Right atrium auricular region (tissue), 2 donors: ENCODE measurements at regions not wholly inside any gene's neighbourhood (a gene's known extent, or its start where the extent isn't known, plus 50 kb on each side); places are given as distances from the start of the nearest gene placed in this dataset.

ENCODE experiments used
- DNase-seq: peaks from one replicate; pipeline ENCODE4 v3.0.0-alpha.2; 2019; ENCODE audit warnings: low spot score
- H3K27ac ChIP-seq, 2 donors: fragments of 200-600 bp; sonication (generic); 1 replicate in 1 of 2; 2 replicates in 1 of 2; pipeline ENCODE4 v1.5.1; 2016 to 2019
- H3K27me3 ChIP-seq, 2 donors: fragments of 200-600 bp; sonication (generic); one replicate each; pipeline versions ENCODE4 v1.5.1 to v1.6.0; 2017 to 2019
- H3K36me3 ChIP-seq: fragments of 200-600 bp; sonication (generic); one replicate; pipeline ENCODE4 v1.5.1; 2016
- H3K4me1 ChIP-seq, 2 donors: fragments of 200-600 bp; sonication (generic); one replicate each; pipeline versions ENCODE4 v1.5.1 to v1.6.0; 2017 to 2019
- H3K4me3 ChIP-seq, 2 donors: fragments of 200-600 bp; sonication (generic); 1 replicate in 1 of 2; 2 replicates in 1 of 2; pipeline ENCODE4 v1.5.1; 2017 to 2019; ENCODE audit warnings: mild to moderate bottlenecking in 1 of 2, moderate library complexity in 1 of 2
- H3K9me3 ChIP-seq, 2 donors: fragments of 200-600 bp; sonication (generic); one replicate each; pipeline ENCODE4 v1.5.1; 2019
- CTCF ChIP-seq, 2 donors: fragments of 200-600 bp; sonication (generic); IDR thresholded peaks; one replicate each; pipeline ENCODE4 v1.5.1; 2019; ENCODE audit warnings: antibody characterized with exemption in 2 of 2

- no peak overlapping the region for H3K4me3 ChIP-seq
- TF ChIP-seq CTCF (IDR thresholded peaks at IDR 0.05) = no peak
- H3K4me1 ChIP-seq = no peaks in the 10 kb centered on the region
- no peaks in the 10 kb centered on the region for H3K36me3 ChIP-seq
- no peaks in the 10 kb centered on the region for H3K27me3 ChIP-seq
- no peak for DNase-seq
- H3K27ac ChIP-seq = no peak overlapping the region
- H3K9me3 ChIP-seq = peaks cover 0 to 7% of the 10 kb centered on the region in 2 donors
These were observed 184.1 kb upstream of the GPR149 start for GRCh38 chr3:154614078-154614477.

- Histone ChIP-seq H3K27ac (no peak overlapping the region), H3K4me1 (no peaks in the 10 kb centered on the region), H3K27me3 (no peaks in the 10 kb centered on the region), H3K36me3 (no peaks in the 10 kb centered on the region), H3K4me3 (no peak overlapping the region), H3K9me3 (no peaks in the 10 kb centered on the region)
- no peak for DNase-seq
- no peak for TF ChIP-seq CTCF (IDR thresholded peaks at IDR 0.05)
These were observed 172.3 kb upstream of the GPR149 start for GRCh38 chr3:154602241-154602640.

GRCh38 chr3:154598166-154598565, 168.2 kb upstream of the GPR149 start:
- H3K4me3 ChIP-seq = no peak overlapping the region
- no peaks in the 10 kb centered on the region for H3K9me3 ChIP-seq
- H3K27ac ChIP-seq = no peak overlapping the region
- TF ChIP-seq CTCF (IDR thresholded peaks at IDR 0.05) = no peak
- H3K36me3 ChIP-seq = no peaks in the 10 kb centered on the region
- no peaks in the 10 kb centered on the region for H3K27me3 ChIP-seq
- H3K4me1 ChIP-seq = no peaks in the 10 kb centered on the region
- no peak for DNase-seq

- Histone ChIP-seq H3K4me3 (no peak overlapping the region), H3K36me3 (no peaks in the 10 kb centered on the region), H3K9me3 (no peaks in the 10 kb centered on the region), H3K27ac (no peak overlapping the region), H3K4me1 (no peaks in the 10 kb centered on the region), H3K27me3 (no peaks in the 10 kb centered on the region)
- DNase-seq = no peak
- TF ChIP-seq CTCF (IDR thresholded peaks at IDR 0.05) = no peak
These were observed 160.8 kb upstream of the GPR149 start for GRCh38 chr3:154590675-154591384.

- DNase-seq = no peak
- Histone ChIP-seq H3K36me3 (no peaks in the 10 kb centered on the region), H3K27ac (no peak overlapping the region), H3K4me3 (no peak overlapping the region), H3K9me3 (no peaks in the 10 kb centered on the region), H3K27me3 (no peaks in the 10 kb centered on the region), H3K4me1 (no peaks in the 10 kb centered on the region)
- no peak for TF ChIP-seq CTCF (IDR thresholded peaks at IDR 0.05)
These were observed 158.8 kb upstream of the GPR149 start for GRCh38 chr3:154588831-154589230.

- no peaks in the 10 kb centered on the region for H3K9me3 ChIP-seq
- no peak overlapping the region for H3K4me3 ChIP-seq
- no peak overlapping the region for H3K27ac ChIP-seq
- no peaks in the 10 kb centered on the region for H3K27me3 ChIP-seq
- no peaks in the 10 kb centered on the region for H3K36me3 ChIP-seq
- no peak for TF ChIP-seq CTCF (IDR thresholded peaks at IDR 0.05)
- no peak for DNase-seq
- H3K4me1 ChIP-seq = no peaks in the 10 kb centered on the region
These were observed 155.0 kb upstream of the GPR149 start for GRCh38 chr3:154584974-154585373.
